MM.1S (cell line): ENCODE measurements at regions not wholly inside any gene's neighbourhood (a gene's known extent, or its start where the extent isn't known, plus 50 kb on each side); places are given as distances from the start of the nearest gene placed in this dataset.
"Not testable (repeated sequence)": the region's sequence is repeated elsewhere in the genome, so short reads cannot be mapped to it uniquely, and the experiment has no call there.

Experiments used
- DNase-seq: peaks from one replicate; pipeline ENCODE4 v3.0.0-alpha.2; 2015
- H2AFZ ChIP-seq: fragments of 300-600 bp; sonication (generic); 2 replicates; pipeline ENCODE4 v1.6.0; 2016; ENCODE audit warnings: antibody characterized with exemption, low read length
- H3F3A ChIP-seq: fragments of 300-600 bp; sonication (generic); 2 replicates; pipeline ENCODE4 v1.6.1; 2016; ENCODE audit warnings: mild to moderate bottlenecking, antibody characterized with exemption, low read length, moderate library complexity, mixed read lengths; ENCODE audit not compliant: insufficient read depth
- H3K27ac ChIP-seq: fragments of 300-600 bp; sonication (generic); 2 replicates; pipeline ENCODE4 v1.5.1; 2016; ENCODE audit warnings: mild to moderate bottlenecking, low read length
- H3K27me3 ChIP-seq: fragments of 300-600 bp; sonication (generic); replicated peaks from 2 replicates; pipeline ENCODE4 v1.6.0; 2016; ENCODE audit warnings: low read length; ENCODE audit not compliant: insufficient read depth
- H3K36me3 ChIP-seq: fragments of 300-600 bp; sonication (generic); replicated peaks from 2 replicates; pipeline ENCODE4 v1.6.1; 2016; ENCODE audit warnings: mild to moderate bottlenecking, low read length, mixed read lengths; ENCODE audit not compliant: insufficient read depth
- H3K4me1 ChIP-seq: fragments of 300-600 bp; sonication (generic); 2 replicates; pipeline ENCODE4 v1.6.1; 2016; ENCODE audit warnings: low read length, mixed read lengths
- H3K4me2 ChIP-seq: fragments of 300-600 bp; sonication (generic); 2 replicates; pipeline ENCODE4 v1.6.0; 2016; ENCODE audit warnings: low read depth, low read length
- H3K4me3 ChIP-seq: fragments of 300-600 bp; sonication (generic); 2 replicates; pipeline ENCODE4 v1.5.1; 2016; ENCODE audit warnings: low read length, mixed read lengths
- H3K79me2 ChIP-seq: fragments of 300-600 bp; sonication (generic); 2 replicates; pipeline ENCODE4 v1.6.1; 2016; ENCODE audit warnings: mixed run types, low read length, mixed read lengths
- H3K9ac ChIP-seq: fragments of 300-600 bp; sonication (generic); 2 replicates; pipeline ENCODE4 v1.6.1; 2016; ENCODE audit warnings: low read length, mixed read lengths
- H3K9me2 ChIP-seq: fragments of 300-600 bp; sonication (generic); replicated peaks from 2 replicates; pipeline ENCODE4 v1.6.1; 2016; ENCODE audit warnings: mild to moderate bottlenecking, low read length, mixed read lengths; ENCODE audit not compliant: insufficient read depth
- H3K9me3 ChIP-seq: fragments of 300-600 bp; sonication (generic); replicated peaks from 2 replicates; pipeline ENCODE4 v1.6.1; 2016; ENCODE audit warnings: mild to moderate bottlenecking, low read length, mixed read lengths; ENCODE audit not compliant: insufficient read depth
- H4K20me1 ChIP-seq: fragments of 300-600 bp; sonication (generic); 2 replicates; pipeline ENCODE4 v1.6.1; 2016; ENCODE audit warnings: mild to moderate bottlenecking, low read length, moderate library complexity, mixed read lengths; ENCODE audit not compliant: insufficient read depth
- CTCF ChIP-seq: fragments of 300-600 bp; sonication (generic); IDR thresholded peaks from 2 replicates; pipeline ENCODE4 v1.5.1; 2016; ENCODE audit warnings: antibody characterized with exemption, low read length, mixed read lengths
- EZH2 ChIP-seq: fragments of 300-600 bp; sonication (generic); optimal IDR thresholded peaks from 2 replicates; pipeline ENCODE3; 2017; ENCODE audit warnings: low read depth, mild to moderate bottlenecking, antibody characterized with exemption, low read length, mixed read lengths
- EZH2phosphoT487 ChIP-seq: fragments of 300-600 bp; sonication (generic); IDR thresholded peaks from 2 replicates; pipeline ENCODE4 v1.6.1; 2018; ENCODE audit warnings: antibody characterized with exemption, low read length

GRCh38 chr5:167381457-167381856, 910.0 kb upstream of the WWC1 start:
- no peak overlapping the region for H3K27ac ChIP-seq
- H3F3A ChIP-seq, result no peaks in the 10 kb centered on the region
- no peak overlapping the region for H3K4me2 ChIP-seq
- H3K4me1 ChIP-seq, result no peaks in the 10 kb centered on the region
- H4K20me1 ChIP-seq, result no peaks in the 10 kb centered on the region
- H3K79me2 ChIP-seq, result no peaks in the 10 kb centered on the region
- no peaks in the 10 kb centered on the region for H3K9me2 ChIP-seq
- H3K9ac ChIP-seq, result no peak overlapping the region
- H3K27me3 ChIP-seq, result no peaks in the 10 kb centered on the region
- TF ChIP-seq EZH2phosphoT487 (no peak), EZH2 (no peak), CTCF (no peak)
- H2AFZ ChIP-seq, result no peak overlapping the region
- H3K4me3 ChIP-seq, result no peak overlapping the region
- no peaks in the 10 kb centered on the region for H3K9me3 ChIP-seq
- DNase-seq, result no peak
- no peaks in the 10 kb centered on the region for H3K36me3 ChIP-seq

GRCh38 chr5:167389537-167389936, 901.9 kb upstream of the WWC1 start:
- TF ChIP-seq EZH2phosphoT487 (no peak), CTCF (no peak), EZH2 (no peak)
- H4K20me1 ChIP-seq, result no peaks in the 10 kb centered on the region
- no peaks in the 10 kb centered on the region for H3K9me2 ChIP-seq
- no peak overlapping the region for H3K4me3 ChIP-seq
- H3K9me3 ChIP-seq, result no peaks in the 10 kb centered on the region
- no peaks in the 10 kb centered on the region for H3K27me3 ChIP-seq
- H3K4me2 ChIP-seq, result no peak overlapping the region
- DNase-seq, result no peak
- no peak overlapping the region for H3K27ac ChIP-seq
- no peak overlapping the region for H2AFZ ChIP-seq
- no peaks in the 10 kb centered on the region for H3K36me3 ChIP-seq
- no peaks in the 10 kb centered on the region for H3K4me1 ChIP-seq
- no peak overlapping the region for H3K9ac ChIP-seq
- H3F3A ChIP-seq, result no peaks in the 10 kb centered on the region
- no peaks in the 10 kb centered on the region for H3K79me2 ChIP-seq

- not testable (repeated sequence) for H3K27me3 ChIP-seq, DNase-seq, H3F3A ChIP-seq, H3K9me3 ChIP-seq, H3K36me3 ChIP-seq, H2AFZ ChIP-seq, H3K9ac ChIP-seq, H3K27ac ChIP-seq, H3K4me3 ChIP-seq, H3K4me2 ChIP-seq, H4K20me1 ChIP-seq, H3K79me2 ChIP-seq, H3K9me2 ChIP-seq, H3K4me1 ChIP-seq
Measured at GRCh38 chr5:167391286-167391685, 900.2 kb upstream of the WWC1 start.

- H3K4me2 ChIP-seq, result no peak overlapping the region
- TF ChIP-seq EZH2phosphoT487, result no peak
- TF ChIP-seq EZH2, result no peak
- TF ChIP-seq CTCF, result no peak
- no peaks in the 10 kb centered on the region for H3F3A ChIP-seq
- H3K4me3 ChIP-seq, result no peak overlapping the region
- no peaks in the 10 kb centered on the region for H3K79me2 ChIP-seq
- no peak for DNase-seq
- no peak overlapping the region for H3K9ac ChIP-seq
- H3K9me3 ChIP-seq, result no peaks in the 10 kb centered on the region
- no peak overlapping the region for H3K27ac ChIP-seq
- H4K20me1 ChIP-seq, result no peaks in the 10 kb centered on the region
- H3K36me3 ChIP-seq, result no peaks in the 10 kb centered on the region
- no peaks in the 10 kb centered on the region for H3K9me2 ChIP-seq
- no peak overlapping the region for H2AFZ ChIP-seq
- H3K27me3 ChIP-seq, result no peaks in the 10 kb centered on the region
- no peaks in the 10 kb centered on the region for H3K4me1 ChIP-seq
Measured at GRCh38 chr5:167392240-167392639, 899.2 kb upstream of the WWC1 start.
